ENCODE measurements at regions not wholly inside any gene's neighbourhood (a gene's known extent, or its start where the extent isn't known, plus 50 kb on each side); places are given as distances from the start of the nearest gene placed in this dataset.
"Not testable (repeated sequence)": the region's sequence is repeated elsewhere in the genome, so short reads cannot be mapped to it uniquely, and the experiment has no call there.

GRCh38 chr1:105462308-105462707 lies 1594.2 kb upstream of the PRMT6 start:
- DNase-seq: no peak

- no peak for DNase-seq
Measured at GRCh38 chr1:105467549-105467948, 1588.9 kb upstream of the PRMT6 start.

- not testable (repeated sequence) for DNase-seq
Measured at GRCh38 chr1:105470541-105470940, 1585.9 kb upstream of the PRMT6 start.

GRCh38 chr1:105483436-105483835 lies 1573.0 kb upstream of the PRMT6 start:
- DNase-seq: no peak

- no peak for DNase-seq
Measured at GRCh38 chr1:105485207-105485606, 1571.3 kb upstream of the PRMT6 start.

- DNase-seq: no peak
Measured at GRCh38 chr1:105492921-105493320, 1563.6 kb upstream of the PRMT6 start.

GRCh38 chr1:105516068-105516467 lies 1540.4 kb upstream of the PRMT6 start:
- no peak for DNase-seq

- no peak for DNase-seq
Measured at GRCh38 chr1:105533996-105534395, 1522.5 kb upstream of the PRMT6 start.

GRCh38 chr1:105544475-105544874 lies 1512.0 kb upstream of the PRMT6 start:
- DNase-seq: no peak

- DNase-seq: no peak
Measured at GRCh38 chr1:105556266-105556665, 1500.2 kb upstream of the PRMT6 start.

GRCh38 chr1:105558023-105558422 lies 1498.5 kb upstream of the PRMT6 start:
- DNase-seq: no peak

- no peak for DNase-seq
Measured at GRCh38 chr1:105565006-105565405, 1491.5 kb upstream of the PRMT6 start.

- no peak for DNase-seq
Measured at GRCh38 chr1:105585791-105586190, 1470.7 kb upstream of the PRMT6 start.

- DNase-seq: no peak
Measured at GRCh38 chr1:105591681-105592080, 1464.8 kb upstream of the PRMT6 start.

- DNase-seq: no peak
Measured at GRCh38 chr1:105608713-105609112, 1447.8 kb upstream of the PRMT6 start.

- DNase-seq: no peak
Measured at GRCh38 chr1:105626276-105626987, 1430.0 kb upstream of the PRMT6 start.

GRCh38 chr1:105631153-105631744 lies 1425.2 kb upstream of the PRMT6 start:
- DNase-seq: not testable (repeated sequence)

- no peak for DNase-seq
Measured at GRCh38 chr1:105632342-105633196, 1423.9 kb upstream of the PRMT6 start.

GRCh38 chr1:105636052-105636451 lies 1420.4 kb upstream of the PRMT6 start:
- DNase-seq: no peak

GRCh38 chr1:105641407-105641806 lies 1415.1 kb upstream of the PRMT6 start:
- DNase-seq: no peak

GRCh38 chr1:105652109-105652508 lies 1404.4 kb upstream of the PRMT6 start:
- DNase-seq: no peak

GRCh38 chr1:105655032-105655431 lies 1401.4 kb upstream of the PRMT6 start:
- no peak for DNase-seq

GRCh38 chr1:105664495-105664894 lies 1392.0 kb upstream of the PRMT6 start:
- no peak for DNase-seq

- no peak for DNase-seq
Measured at GRCh38 chr1:105678334-105678733, 1378.1 kb upstream of the PRMT6 start.

Data from stimulated activated CD4-positive, alpha-beta T cell treated with anti-CD3 and anti-CD28 coated beads, Interleukin-2, amount 100 ng/mL, for 48 hours (primary cell).